8988T (cell line): ENCODE measurements at regions not wholly inside any gene's neighbourhood (a gene's known extent, or its start where the extent isn't known, plus 50 kb on each side); places are given as distances from the start of the nearest gene placed in this dataset.
"Not testable (repeated sequence)": the region's sequence is repeated elsewhere in the genome, so short reads cannot be mapped to it uniquely, and the experiment has no call there.

Source experiments
- DNase-seq: peaks from one replicate; pipeline ENCODE4 v3.0.0; 2011

GRCh38 chr9:113665064-113665463 is 201.5 kb downstream of the RGS3 start:
- no peak for DNase-seq

GRCh38 chr9:113665756-113666155 is 202.2 kb downstream of the RGS3 start:
- DNase-seq, result no peak

DNA sequence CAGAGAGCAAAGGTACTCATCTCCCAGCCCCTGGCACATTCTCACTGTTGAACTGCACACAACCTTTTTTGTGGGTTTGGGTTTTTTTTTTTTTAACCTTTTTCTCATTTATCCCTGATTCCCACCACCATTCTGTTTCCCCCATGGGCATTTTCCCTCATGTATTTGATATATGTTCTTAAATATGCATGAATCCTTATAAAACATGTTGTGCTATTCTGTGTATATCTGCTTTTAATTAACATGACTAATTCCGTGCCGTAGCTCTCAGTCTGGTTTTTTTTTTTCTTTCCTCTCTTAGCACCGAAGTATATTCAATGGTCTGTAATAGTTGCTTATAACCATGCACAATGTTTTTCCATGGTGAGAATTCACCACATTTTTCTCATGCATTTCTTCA is 204.5 kb downstream of the RGS3 start:
- no peak for DNase-seq

GRCh38 chr9:113669522-113670115 is 206.1 kb downstream of the RGS3 start:
- no peak for DNase-seq

DNA sequence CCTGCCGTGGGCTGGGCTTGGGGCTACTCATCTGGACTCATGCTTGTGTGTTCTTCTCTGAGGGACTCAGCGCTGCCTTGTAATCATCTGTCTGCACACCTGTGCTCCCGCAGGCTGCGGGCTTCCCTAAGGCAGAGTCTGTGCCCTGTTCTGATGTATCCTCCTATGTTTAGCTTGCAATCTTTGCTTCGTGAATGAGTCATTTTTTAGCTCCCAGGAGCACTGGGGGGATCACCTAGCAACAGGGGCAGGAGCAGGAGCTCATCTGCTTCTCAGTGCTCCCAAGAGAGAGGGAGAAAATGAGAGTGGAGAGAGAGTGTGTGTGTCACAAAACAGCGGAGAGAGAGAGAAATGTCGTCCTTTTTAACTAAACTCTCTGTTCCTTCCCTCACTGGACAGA is 202.4 kb upstream of the ZNF618 start:
- no peak for DNase-seq

DNA sequence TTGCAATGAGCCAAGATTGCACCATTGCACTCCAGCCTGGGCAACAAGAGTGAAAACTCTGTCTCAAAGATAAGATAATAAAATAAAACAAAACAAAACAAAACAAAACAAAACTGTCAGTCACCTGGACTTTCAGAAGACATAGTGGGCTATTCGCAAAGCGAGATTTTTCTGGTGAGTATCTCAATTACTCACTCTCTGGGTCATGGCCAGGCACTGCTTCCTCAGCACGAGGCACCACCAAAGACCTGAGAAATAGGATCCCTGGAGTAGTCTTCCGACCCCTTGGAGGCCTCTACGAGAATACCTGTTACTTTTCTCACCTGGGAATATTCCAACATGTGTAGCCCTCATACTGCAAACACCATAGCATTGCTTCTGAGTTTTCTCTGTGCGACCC is 201.7 kb upstream of the ZNF618 start:
- no peak for DNase-seq

GRCh38 chr9:113675475-113675941 is 200.6 kb upstream of the ZNF618 start:
- no peak for DNase-seq

DNA sequence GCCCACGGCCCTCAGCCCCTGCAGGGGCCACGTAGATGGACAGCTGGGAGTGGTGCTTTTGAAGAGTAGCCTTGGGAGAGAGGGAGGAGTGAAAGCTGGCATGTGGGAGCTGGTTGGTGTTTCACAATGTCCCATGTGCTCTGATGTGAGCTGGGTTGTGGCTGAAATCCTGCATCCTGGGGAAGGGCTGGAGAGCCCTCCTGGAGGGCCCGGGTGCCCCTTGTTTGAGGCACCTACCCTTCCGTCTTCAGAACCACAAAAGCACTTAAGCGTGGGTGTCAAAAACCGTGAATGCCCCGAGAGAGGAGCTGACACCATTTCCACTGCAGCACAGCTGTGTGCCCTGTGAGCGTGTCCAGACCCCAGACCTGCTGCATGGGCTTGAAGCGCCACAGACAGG is 199.1 kb upstream of the ZNF618 start:
- DNase-seq, result no peak

- no peak for DNase-seq
Observed at GRCh38 chr9:113677569-113677968, 198.5 kb upstream of the ZNF618 start.

DNA sequence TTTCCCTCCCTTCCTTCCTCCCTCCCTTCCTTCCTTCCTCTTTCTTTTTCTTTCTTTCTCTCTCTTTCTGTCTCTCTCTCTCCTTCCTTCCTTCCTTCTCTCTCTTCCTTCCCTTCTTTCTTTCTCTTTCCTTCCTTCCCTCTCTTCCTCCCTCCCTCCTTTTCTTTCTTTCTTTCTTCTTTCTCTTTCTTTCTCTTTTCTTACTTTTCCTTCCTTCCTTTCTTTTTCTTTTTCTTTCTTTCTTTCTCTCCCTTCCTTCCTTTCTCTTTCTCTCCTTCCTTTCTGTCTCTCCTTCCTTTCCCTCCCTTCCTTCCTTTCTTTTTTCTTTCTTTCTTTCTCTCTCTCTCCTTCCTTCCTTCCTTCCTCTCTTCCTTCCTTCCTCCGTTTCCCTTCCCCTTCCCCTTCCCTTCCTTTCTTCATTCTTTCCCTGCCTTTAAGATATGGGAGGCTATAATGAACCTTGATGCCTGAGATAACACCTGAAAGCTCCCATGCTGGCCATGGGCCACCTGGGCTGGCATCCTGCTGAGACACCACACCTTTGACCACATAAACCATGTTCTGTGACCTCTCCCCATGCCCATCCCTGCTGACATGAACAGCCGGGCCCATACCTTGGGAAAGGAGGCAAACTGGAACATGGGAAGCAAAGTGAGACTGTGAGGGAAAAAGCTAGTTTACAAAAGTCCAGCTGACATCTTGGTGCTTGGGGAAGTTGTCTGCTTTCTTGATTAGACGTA is 197.8 kb upstream of the ZNF618 start:
- no peak for DNase-seq

DNA sequence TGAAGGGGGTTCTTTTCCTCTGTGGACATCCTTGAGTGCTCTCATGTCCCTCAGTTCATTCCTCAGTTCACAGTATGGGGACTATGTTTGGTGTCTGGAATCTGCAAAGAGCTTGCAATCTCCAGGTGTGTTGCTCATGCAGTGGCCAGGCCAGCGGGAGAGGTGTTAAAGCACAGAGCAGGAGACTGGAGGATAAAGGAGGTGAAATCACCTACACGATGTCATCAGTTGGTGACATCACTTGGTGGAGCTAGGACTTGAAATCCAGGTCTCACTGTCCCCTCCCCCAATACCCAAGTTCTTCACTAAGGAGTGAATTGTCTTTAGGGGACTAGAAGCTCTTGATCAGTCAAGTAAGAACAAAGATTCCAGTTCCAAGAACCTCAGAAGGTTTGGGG is 197.3 kb upstream of the ZNF618 start:
- DNase-seq, result no peak

DNA sequence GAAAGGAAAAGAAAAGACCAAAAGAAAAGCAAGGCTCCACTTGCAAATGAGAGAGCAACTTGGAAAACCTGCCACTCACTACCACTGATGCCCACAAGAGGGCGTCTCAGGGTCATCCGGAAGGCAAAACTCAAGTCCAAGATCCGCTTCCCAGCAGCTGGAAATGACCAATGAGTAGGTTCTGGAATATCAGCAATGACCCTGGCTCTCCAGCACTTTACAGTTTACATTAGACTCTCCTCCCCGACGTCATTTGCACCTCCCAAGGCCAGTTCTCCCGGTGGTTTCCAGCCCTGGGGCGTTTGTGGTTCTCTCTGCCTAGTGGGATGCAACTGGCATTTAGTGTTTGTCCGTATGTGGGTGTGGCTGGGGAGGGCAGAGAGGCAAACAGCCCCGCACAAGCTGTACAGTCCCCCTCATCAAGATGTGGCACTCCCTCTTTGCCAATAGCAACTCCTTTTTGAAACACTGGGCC is 193.8 kb upstream of the ZNF618 start:
- DNase-seq, result peak; percentile 63

DNA sequence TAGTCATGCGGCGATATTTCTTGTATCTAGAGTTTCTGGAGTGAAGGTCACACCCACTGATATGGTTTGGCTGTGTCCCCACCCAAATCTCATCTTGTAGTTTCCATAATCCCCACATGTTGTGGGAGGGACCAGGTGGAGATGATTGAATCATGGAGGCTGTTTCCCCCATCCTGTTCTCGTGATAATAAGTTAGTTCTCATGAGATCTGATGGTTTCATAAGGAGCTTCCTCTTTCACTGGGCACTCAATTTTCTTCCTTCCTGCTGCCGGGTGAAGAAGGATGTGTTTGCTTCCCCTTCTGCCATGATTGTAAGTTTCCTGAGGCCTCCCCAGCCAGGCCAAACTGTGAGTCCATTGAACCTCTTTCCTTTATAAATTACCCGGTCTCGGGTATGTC is 190.5 kb upstream of the ZNF618 start:
- DNase-seq, result not testable (repeated sequence)

DNA sequence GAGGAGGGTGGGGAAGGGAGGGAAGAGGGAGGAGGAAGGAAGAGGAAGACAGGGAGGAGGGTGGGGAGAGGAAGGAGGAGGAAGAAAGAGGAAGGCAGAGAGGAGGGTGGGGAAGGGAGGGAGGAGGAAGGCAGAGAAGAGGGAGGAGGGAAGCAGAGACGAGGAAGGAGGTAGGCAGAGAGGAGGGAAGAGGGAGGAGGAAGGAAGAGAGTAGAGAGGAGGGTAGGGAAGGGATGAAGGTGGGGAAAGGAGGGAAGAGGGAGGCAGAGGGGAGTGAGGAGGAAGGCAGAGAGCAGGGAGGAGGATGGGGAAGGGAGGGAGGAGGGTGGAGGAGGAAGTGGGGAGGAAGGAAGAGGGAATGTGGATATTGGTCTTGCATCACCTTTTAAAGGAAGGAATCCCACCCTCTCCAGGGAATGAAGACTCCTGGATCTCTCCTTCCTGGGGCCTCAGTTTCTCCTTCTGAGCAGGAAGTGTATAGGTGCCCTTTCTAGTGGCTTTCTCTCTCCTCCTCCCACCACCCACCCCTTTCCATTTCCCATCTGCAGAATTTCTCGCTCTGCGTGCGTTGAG is 188.9 kb upstream of the ZNF618 start:
- no peak for DNase-seq

GRCh38 chr9:113687680-113688371 is 188.3 kb upstream of the ZNF618 start:
- DNase-seq, result no peak

DNA sequence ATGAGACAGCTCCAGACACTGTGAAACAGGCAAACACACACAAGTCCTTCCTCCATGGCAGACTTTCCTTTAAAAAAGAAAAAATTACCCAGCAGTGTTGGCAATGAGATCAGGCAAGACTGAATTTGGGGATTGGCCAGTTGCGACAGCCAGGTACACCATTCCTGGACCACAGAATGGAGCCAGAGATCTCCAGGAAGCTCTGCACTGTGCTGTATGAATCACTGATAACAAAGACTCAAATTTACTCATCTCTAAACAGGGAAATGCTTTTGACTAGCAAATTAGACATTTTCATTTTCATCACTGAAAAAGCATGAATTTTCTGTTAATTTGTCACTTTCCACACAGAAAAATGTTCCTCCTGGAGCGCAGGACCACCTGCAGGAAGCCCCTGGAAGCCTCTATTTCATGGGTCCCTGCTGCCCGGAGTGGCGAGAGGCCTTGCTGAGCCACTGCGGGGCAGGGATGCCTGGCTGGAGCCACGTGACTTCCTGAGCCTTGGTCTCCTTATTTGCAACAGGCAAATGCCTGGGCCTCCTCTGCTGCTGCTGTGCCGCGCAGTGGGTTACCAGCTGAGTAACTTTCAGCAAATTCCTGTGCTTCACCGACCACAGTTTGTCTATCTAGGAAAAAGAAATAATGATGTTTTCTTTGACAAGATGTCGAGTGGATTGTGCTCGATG is 185.9 kb upstream of the ZNF618 start:
- DNase-seq, result no peak

DNA sequence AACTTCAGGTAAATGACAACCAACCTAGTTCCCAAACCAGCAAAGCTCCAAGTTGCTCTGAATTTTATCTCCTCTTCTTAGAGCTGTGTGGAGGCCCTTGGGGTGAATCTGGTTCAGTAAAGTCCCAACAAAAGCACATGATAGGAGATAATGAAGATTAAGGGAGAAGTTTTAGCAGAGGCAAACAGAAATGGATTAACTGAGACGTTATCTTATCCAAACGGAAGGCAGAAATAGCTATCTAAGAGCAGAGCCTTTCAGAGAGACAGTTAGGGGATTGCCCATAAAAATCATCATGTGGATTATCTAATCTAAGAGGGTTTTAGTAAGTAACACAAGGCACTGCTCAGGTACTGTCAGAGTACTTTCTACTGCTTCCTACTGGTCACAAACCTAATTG is 183.9 kb upstream of the ZNF618 start:
- no peak for DNase-seq

GRCh38 chr9:113694912-113695311 is 181.2 kb upstream of the ZNF618 start:
- DNase-seq, result no peak

DNA sequence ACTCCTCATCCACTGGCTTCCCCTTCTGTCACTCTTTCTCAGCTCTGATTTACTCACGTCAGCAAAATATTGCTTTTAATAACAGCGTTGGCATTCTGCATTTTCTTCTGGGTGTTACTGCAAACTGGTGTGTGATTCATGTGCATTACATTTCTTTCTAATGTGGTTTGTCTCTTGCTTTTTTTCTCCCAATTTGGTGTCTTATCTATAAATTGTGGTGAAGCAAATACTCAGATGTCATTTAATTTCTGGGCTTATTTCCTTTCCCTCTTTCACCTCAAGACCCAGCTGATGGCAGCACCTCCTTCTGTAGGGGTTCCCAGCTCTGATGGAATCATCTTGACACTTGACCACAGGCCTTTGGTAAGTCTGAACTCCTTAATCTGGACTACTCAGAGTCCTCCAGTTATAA is 180.7 kb upstream of the ZNF618 start:
- DNase-seq, result no peak

DNA sequence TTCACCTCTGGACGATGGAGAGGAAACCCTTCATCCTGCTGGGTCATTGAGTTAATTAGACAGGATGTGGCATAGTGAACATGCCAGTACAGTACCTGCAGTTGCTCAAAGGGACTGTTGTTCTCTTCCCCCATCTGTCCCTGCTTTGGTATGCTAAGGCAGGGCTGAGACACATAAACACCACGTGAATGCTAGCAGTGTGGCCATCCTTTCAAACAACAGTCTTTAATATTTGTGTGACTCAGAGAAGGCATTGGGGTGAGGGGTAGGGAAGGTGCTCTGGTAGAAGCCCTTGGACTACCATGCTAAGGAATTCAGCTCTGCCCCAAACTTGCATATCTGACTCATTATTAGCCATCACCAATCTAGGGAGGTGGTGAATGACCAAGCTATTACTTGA is 180.2 kb upstream of the ZNF618 start:
- no peak for DNase-seq

GRCh38 chr9:113701774-113702755 is 174.0 kb upstream of the ZNF618 start:
- no peak for DNase-seq
